WTC11 (cell line): ENCODE measurements at regions not wholly inside any gene's neighbourhood (a gene's known extent, or its start where the extent isn't known, plus 50 kb on each side); places are given as distances from the start of the nearest gene placed in this dataset.
"Not testable (repeated sequence)": the region's sequence is repeated elsewhere in the genome, so short reads cannot be mapped to it uniquely, and the experiment has no call there.

Experiments used
- ATAC-seq: fragments of 200-7000 bp; cut with Tn5 transposase; 2 replicates; pipeline ENCODE4 v1.10.0; 2021; ENCODE audit warnings: mild to moderate bottlenecking, moderate library complexity
- CTCF ChIA-PET: fragments of 300-600 bp; sonication (Branson Sonifier 250); formaldehyde crosslinking; loops from one replicate; lab custom pipeline; 2021; ENCODE audit warnings: antibody characterized with exemption; lab: Charles Lee
- POLR2A ChIA-PET: fragments of 350-600 bp; sonication (Branson Sonifier 250); formaldehyde crosslinking; loops from one replicate; lab custom pipeline; 2021; ENCODE audit warnings: antibody characterized with exemption; lab: Charles Lee
- DNase-seq: peaks from one replicate; pipeline ENCODE4 v3.0.0; 2021; ENCODE audit warnings: low spot score
- H3K27ac Mint-ChIP-seq: 2 replicates; pipeline ENCODE4 v1.8.0; 2021; ENCODE audit warnings: mixed read lengths
- H3K27me3 Mint-ChIP-seq: 2 replicates; pipeline ENCODE4 v1.8.0; 2021; ENCODE audit warnings: low read depth, mild to moderate bottlenecking, moderate library complexity, mixed read lengths
- H3K36me3 Mint-ChIP-seq: 2 replicates; pipeline ENCODE4 v1.8.0; 2021; ENCODE audit warnings: mixed read lengths
- H3K4me1 Mint-ChIP-seq: 2 replicates; pipeline ENCODE4 v1.8.0; 2022; ENCODE audit warnings: mixed read lengths
- H3K4me3 Mint-ChIP-seq: 2 replicates; pipeline ENCODE4 v1.8.0; 2021; ENCODE audit warnings: mild to moderate bottlenecking, moderate library complexity, mixed read lengths
- H3K9me3 Mint-ChIP-seq: 2 replicates; pipeline ENCODE4 v1.8.0; 2021; ENCODE audit warnings: mixed read lengths
- ATF1 ChIP-seq: sonication (generic); formaldehyde crosslinking; IDR thresholded peaks from 2 replicates; pipeline ENCODE4 v1.8.1; 2023; ENCODE audit warnings: mild to moderate bottlenecking, moderate library complexity, missing genetic modification reagents
- CDX4 ChIP-seq: fragments of 250-450 bp; sonication (Bioruptor Pico); IDR thresholded peaks from 2 replicates; pipeline ENCODE4 v1.9.0; 2021; ENCODE audit warnings: moderate library complexity, mild to moderate bottlenecking, inconsistent platforms, borderline replicate concordance
- E2F5 ChIP-seq: sonication (generic); formaldehyde crosslinking; IDR thresholded peaks from 2 replicates; pipeline ENCODE4 v1.8.1; 2022; ENCODE audit warnings: mild to moderate bottlenecking, moderate library complexity, missing genetic modification reagents
- ELF4 ChIP-seq: sonication (generic); formaldehyde crosslinking; IDR thresholded peaks from 2 replicates; pipeline ENCODE4 v1.8.1; 2022; ENCODE audit warnings: low read depth, mild to moderate bottlenecking, moderate library complexity, missing genetic modification reagents
- HMGA2 ChIP-seq: fragments of 250-450 bp; sonication (Bioruptor Pico); IDR thresholded peaks from 2 replicates; pipeline ENCODE4 v1.4.0; 2021; ENCODE audit warnings: mild to moderate bottlenecking, moderate library complexity
- MAX ChIP-seq: sonication (generic); formaldehyde crosslinking; IDR thresholded peaks from 2 replicates; pipeline ENCODE4 v1.8.0; 2022; ENCODE audit warnings: mild to moderate bottlenecking, missing genetic modification reagents
- NFYB ChIP-seq: sonication (generic); formaldehyde crosslinking; conservative IDR thresholded peaks from 2 replicates; pipeline ENCODE4 v1.8.0; 2022; ENCODE audit warnings: low read depth, missing genetic modification reagents
- OVOL2 ChIP-seq: fragments of 250-450 bp; sonication (Bioruptor Pico); IDR thresholded peaks from 2 replicates; pipeline ENCODE4 v1.9.0; 2021; ENCODE audit warnings: mild to moderate bottlenecking, borderline replicate concordance
- SMAD3 ChIP-seq: sonication (generic); formaldehyde crosslinking; IDR thresholded peaks from 2 replicates; pipeline ENCODE4 v1.8.0; 2022; ENCODE audit warnings: missing genetic modification reagents, mild to moderate bottlenecking, borderline replicate concordance
- SMAD4 ChIP-seq: sonication (generic); formaldehyde crosslinking; IDR thresholded peaks from 2 replicates; pipeline ENCODE4 v1.8.0; 2022; ENCODE audit warnings: mild to moderate bottlenecking, missing genetic modification reagents
- STAT6 ChIP-seq: sonication (generic); formaldehyde crosslinking; conservative IDR thresholded peaks from 2 replicates; pipeline ENCODE4 v1.8.1; 2023; ENCODE audit warnings: mild to moderate bottlenecking, low read depth, missing genetic modification reagents, moderate library complexity
- ZBTB21 ChIP-seq: sonication (generic); formaldehyde crosslinking; IDR thresholded peaks from 2 replicates; pipeline ENCODE4 v1.8.1; 2023; ENCODE audit warnings: mild to moderate bottlenecking, missing genetic modification reagents, borderline replicate concordance
- ZNF219 ChIP-seq: sonication (generic); formaldehyde crosslinking; IDR thresholded peaks from 2 replicates; pipeline ENCODE4 v1.8.0; 2023; ENCODE audit warnings: missing genetic modification reagents, mild to moderate bottlenecking, borderline replicate concordance
- ZNF317 ChIP-seq: sonication (generic); formaldehyde crosslinking; IDR thresholded peaks from 2 replicates; pipeline ENCODE4 v1.8.1; 2023; ENCODE audit warnings: low read depth, mild to moderate bottlenecking, moderate library complexity, missing genetic modification reagents, borderline replicate concordance
- ZNF416 ChIP-seq: fragments of 250-450 bp; sonication (Bioruptor Pico); IDR thresholded peaks from 2 replicates; pipeline ENCODE4 v1.9.0; 2021; ENCODE audit warnings: mild to moderate bottlenecking, inconsistent platforms
- ZNF532 ChIP-seq: fragments of 250-450 bp; sonication (Bioruptor Pico); IDR thresholded peaks from 2 replicates; pipeline ENCODE4 v1.9.0; 2021; ENCODE audit warnings: mild to moderate bottlenecking, borderline replicate concordance
- TF ChIP-seq, protein P1 (sequence below): sonication (generic); formaldehyde crosslinking; IDR thresholded peaks from 2 replicates; pipeline ENCODE4 v1.8.1; 2023; ENCODE audit warnings: mild to moderate bottlenecking, missing genetic modification reagents

DNA sequence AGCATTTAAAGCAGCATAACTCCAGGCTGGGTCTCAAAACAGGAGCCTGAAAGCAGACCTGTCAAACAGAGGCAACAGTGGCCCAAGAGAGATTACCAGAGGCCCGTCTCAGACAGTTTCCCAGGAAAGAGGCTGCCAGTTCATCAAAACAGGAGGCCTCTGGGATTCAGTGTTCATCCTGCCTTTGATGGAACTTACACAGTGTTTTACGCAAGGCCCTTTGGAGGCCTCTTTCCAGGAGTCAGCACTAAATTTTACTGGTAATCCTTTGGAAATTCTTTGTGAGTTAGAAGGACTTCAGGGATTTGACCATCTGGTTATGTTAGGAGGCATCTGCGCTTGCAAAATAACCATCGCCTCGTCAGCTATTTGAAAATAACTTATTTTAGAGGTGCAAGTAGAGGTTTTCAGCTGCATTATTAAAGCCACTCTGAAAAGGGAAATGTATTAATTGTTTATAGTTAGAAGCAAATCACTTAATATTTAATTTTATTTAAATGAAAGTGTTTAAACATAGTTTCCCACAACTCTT is 501.2 kb upstream of the COBL start:
- no peak for TF ChIP-seq MAX (CRISPR knock-in tag)
- TF ChIP-seq SMAD4 (CRISPR knock-in tag): no peak
- no peak for TF ChIP-seq SMAD3 (CRISPR knock-in tag)
- no peak for TF ChIP-seq ZNF219
- no peak for TF ChIP-seq HMGA2 (CRISPR knock-in tag)
- TF ChIP-seq ELF4: no peak
- TF ChIP-seq CDX4 (CRISPR knock-in tag): no peak
- no peak for TF ChIP-seq ATF1 (CRISPR knock-in tag)
- TF ChIP-seq ZBTB21 (CRISPR knock-in tag): no peak
- TF ChIP-seq OVOL2: no peak
- TF ChIP-seq STAT6 (CRISPR knock-in tag): no peak
- no peak for TF ChIP-seq ZNF532
- TF ChIP-seq, protein P1, sequence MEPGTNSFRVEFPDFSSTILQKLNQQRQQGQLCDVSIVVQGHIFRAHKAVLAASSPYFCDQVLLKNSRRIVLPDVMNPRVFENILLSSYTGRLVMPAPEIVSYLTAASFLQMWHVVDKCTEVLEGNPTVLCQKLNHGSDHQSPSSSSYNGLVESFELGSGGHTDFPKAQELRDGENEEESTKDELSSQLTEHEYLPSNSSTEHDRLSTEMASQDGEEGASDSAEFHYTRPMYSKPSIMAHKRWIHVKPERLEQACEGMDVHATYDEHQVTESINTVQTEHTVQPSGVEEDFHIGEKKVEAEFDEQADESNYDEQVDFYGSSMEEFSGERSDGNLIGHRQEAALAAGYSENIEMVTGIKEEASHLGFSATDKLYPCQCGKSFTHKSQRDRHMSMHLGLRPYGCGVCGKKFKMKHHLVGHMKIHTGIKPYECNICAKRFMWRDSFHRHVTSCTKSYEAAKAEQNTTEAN (CRISPR knock-in tag): no peak
- no peak for TF ChIP-seq NFYB (CRISPR knock-in tag)
- no peak for TF ChIP-seq E2F5 (CRISPR knock-in tag)
- no peak for TF ChIP-seq ZNF317 (CRISPR knock-in tag)
- TF ChIP-seq ZNF416 (CRISPR knock-in tag): no peak
- Mint-ChIP-seq H3K27ac (no peak overlapping the region), H3K27me3 (no peaks in the 10 kb centered on the region; the same call in 1 of the 2 replicates), H3K4me3 (no peak overlapping the region), H3K9me3 (peaks cover 33% of the 10 kb centered on the region), H3K4me1 (no peaks in the 10 kb centered on the region), H3K36me3 (peaks cover 8% of the 10 kb centered on the region; the same call in 1 of the 2 replicates)
- ChIA-PET POLR2A (no interaction called here), CTCF (no interaction called here)
- ATAC-seq (no peak), DNase-seq (no peak)

DNA sequence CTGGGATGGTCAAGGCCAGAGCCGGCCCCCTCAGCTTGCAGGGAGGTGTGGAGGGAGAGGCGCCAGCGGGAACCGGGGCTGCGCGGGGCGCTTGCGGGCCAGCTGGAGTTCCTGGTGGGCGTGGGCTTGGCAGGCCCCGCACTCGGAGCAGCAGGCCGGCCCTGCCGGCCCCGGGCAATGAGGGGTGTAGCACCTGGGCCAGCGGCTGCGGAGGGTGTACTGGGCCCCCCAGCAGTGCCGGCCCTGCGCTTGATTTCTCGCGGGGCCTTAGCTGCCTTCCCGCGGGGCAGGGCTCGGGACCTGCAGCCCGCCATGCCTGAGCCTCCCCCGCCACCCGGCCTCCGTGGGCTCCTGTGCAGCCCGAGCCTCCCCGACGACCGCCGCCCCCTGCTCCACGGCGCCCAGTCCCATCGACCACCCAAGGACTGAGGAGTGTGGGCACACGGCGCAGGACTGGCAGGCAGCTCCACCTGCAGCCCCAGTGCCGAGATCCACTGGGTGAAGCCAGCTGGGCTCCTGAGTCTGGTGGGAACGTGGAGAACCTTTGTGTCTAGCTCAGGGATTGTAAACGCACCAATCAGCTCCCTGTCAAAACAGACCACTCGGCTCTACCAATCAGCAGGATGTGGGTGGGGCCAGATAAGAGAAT is 489.3 kb upstream of the COBL start:
- H3K9me3 Mint-ChIP-seq: peaks cover 15% of the 10 kb centered on the region
- H3K27me3 Mint-ChIP-seq, H3K27ac Mint-ChIP-seq, POLR2A ChIA-PET, H3K4me1 Mint-ChIP-seq, H3K36me3 Mint-ChIP-seq, CTCF ChIA-PET, DNase-seq, H3K4me3 Mint-ChIP-seq, ATAC-seq: not testable (repeated sequence)
